ENCODE measurements at regions not wholly inside any gene's neighbourhood (a gene's known extent, or its start where the extent isn't known, plus 50 kb on each side); places are given as distances from the start of the nearest gene placed in this dataset.

- no peak for DNase-seq (ENCODE audit: low spot score)
- no peak for TF ChIP-seq CTCF (IDR thresholded peaks at IDR 0.05; ENCODE audit: extremely low read depth, missing control alignments)
Measured at GRCh38 chr2:15816226-15816625, 124.1 kb upstream of the MYCN start.

DNA sequence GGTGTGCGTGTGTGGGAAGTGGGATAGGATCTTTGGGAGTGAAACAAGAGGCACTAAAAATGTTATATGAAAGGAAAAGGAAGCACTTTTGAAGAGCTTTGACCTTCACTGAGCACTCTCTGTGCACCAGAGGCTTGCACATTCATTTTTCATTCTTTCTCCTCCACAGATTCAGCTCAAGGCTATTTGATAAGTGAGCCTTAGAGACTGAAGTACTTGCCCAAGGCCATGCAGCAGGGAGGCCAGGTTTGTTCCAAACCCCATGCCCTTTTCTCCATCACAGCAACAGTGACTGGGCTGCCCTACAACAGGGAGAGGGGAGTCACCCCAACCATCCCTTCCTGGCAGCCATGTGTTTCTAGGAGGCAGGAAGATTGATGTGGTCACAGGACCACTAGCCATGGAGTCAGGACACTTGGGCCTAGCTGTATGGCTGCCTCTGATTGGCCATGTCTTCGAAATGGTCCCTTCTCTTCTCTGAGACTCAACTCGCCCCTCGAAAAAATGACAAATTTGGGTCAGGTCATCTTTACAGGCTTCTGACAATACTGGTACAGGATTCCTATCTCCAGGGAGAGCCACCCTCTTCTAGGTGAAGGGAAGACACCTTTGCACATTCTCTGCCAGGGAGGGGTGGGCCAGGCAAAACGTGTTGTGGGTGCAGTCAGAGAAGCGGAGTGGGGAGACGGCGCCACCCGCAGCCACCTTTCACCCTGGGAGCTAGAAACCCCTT, 123.5 kb upstream of the MYCN start:
- TF ChIP-seq CTCF (IDR thresholded peaks at IDR 0.05; ENCODE audit: extremely low read depth, missing control alignments) = no peak
- DNase-seq (ENCODE audit: low spot score) = no peak

- DNase-seq (ENCODE audit: low spot score) = no peak
- no peak for TF ChIP-seq CTCF (IDR thresholded peaks at IDR 0.05; ENCODE audit: extremely low read depth, missing control alignments)
Measured at GRCh38 chr2:15817748-15818147, 122.6 kb upstream of the MYCN start.

DNA sequence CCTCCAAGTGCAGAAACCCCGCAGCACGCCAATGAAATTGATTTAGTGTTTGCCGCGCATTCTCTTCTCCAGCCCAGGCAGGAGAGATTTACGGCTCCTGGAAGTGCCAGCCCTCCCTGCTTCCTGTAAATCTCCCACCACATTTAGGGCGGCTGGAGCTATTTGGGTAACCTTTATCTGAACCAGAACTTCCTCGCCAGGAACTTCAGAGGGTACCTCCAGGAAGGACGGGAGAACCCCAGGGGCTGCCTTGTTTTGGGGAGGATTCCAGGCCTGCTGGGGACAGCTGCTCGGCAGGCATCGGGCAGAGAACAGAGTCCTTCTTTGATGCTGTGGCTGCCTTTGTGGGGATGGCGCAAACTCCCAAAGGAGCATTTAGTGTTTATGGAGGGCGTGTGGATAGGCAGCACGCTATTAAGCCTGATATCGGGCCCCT, 122.0 kb upstream of the MYCN start:
- DNase-seq (ENCODE audit: low spot score) = no peak

DNA sequence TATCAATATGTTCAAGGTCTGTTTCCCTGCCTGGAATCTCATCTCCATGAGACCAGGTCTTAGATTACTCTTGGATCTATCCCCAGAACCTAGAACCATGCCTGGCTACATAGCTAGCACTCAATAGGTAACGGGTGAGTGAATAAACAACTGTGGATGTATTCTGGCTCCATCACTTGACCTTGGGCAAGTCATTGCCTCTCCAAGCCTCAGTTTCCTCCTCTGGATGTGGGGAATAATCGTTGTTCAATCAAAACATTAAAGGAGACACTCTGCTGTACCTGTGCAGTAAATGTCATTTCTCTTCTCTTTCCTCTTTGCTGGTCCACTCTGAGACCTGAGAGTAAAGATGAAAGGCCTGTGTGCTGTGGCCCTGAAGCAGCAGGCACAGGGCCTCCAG, 121.5 kb upstream of the MYCN start:
- no peak for TF ChIP-seq CTCF (IDR thresholded peaks at IDR 0.05; ENCODE audit: extremely low read depth, missing control alignments)
- DNase-seq (ENCODE audit: low spot score) = no peak

More for the DNA sequence above, 122.0 kb upstream of the MYCN start:
- no peak for TF ChIP-seq CTCF (IDR thresholded peaks at IDR 0.05; ENCODE audit: extremely low read depth, missing control alignments)

- DNase-seq (ENCODE audit: low spot score) = no peak
- TF ChIP-seq CTCF (IDR thresholded peaks at IDR 0.05; ENCODE audit: extremely low read depth, missing control alignments) = no peak
Measured at GRCh38 chr2:15819562-15820256, 120.6 kb upstream of the MYCN start.

GRCh38 chr2:15820257-15820566, 120.1 kb upstream of the MYCN start:
- no peak for TF ChIP-seq CTCF (IDR thresholded peaks at IDR 0.05; ENCODE audit: extremely low read depth, missing control alignments)
- no peak for DNase-seq (ENCODE audit: low spot score)
